Esophagus muscularis mucosa (tissue), 4 donors: ENCODE measurements at regions not wholly inside any gene's neighbourhood (a gene's known extent, or its start where the extent isn't known, plus 50 kb on each side); places are given as distances from the start of the nearest gene placed in this dataset.

ENCODE experiments used
- DNase-seq: peaks from one replicate; pipeline ENCODE4 v3.0.0-alpha.2; 2017; ENCODE audit errors: extremely low spot score
- H3K27ac ChIP-seq, 4 donors: fragments of 200-600 bp; sonication (generic); replicated peaks in 1 of 4; 1 replicate in 3 of 4; 2 replicates in 1 of 4; pipeline ENCODE4 v1.5.1; 2016 to 2019; ENCODE audit warnings: mild to moderate bottlenecking in 1 of 4
- H3K27me3 ChIP-seq, 4 donors: fragments of 200-600 bp; sonication (generic); one replicate each; pipeline versions ENCODE4 v1.5.1 to v1.6.0; 2016 to 2019
- H3K36me3 ChIP-seq, 4 donors: fragments of 200-600 bp; sonication (generic); one replicate each; pipeline ENCODE4 v1.5.1; 2016 to 2019
- H3K4me1 ChIP-seq, 4 donors: fragments of 200-600 bp; sonication (generic); one replicate each; pipeline ENCODE4 v1.5.1; 2016 to 2019
- H3K4me3 ChIP-seq, 4 donors: fragments of 200-600 bp; sonication (generic); 1 replicate in 2 of 4; 2 replicates in 2 of 4; pipeline ENCODE4 v1.5.1; 2016 to 2019; ENCODE audit warnings: mild to moderate bottlenecking in 4 of 4, moderate library complexity in 1 of 4
- H3K9me3 ChIP-seq, 4 donors: fragments of 200-600 bp; sonication (generic); 1 replicate in 3 of 4; 2 replicates in 1 of 4; pipeline ENCODE4 v1.5.1; 2016 to 2019
- CTCF ChIP-seq, 3 experiments: fragments of 200-600 bp in 2 of 3; fragments of 450-650 bp in 1 of 3; sonication (generic) in 2 of 3; IDR thresholded peaks; one replicate each; pipeline ENCODE4 v1.5.1; 2017 to 2019; ENCODE audit warnings: antibody characterized with exemption in 3 of 3, mild to moderate bottlenecking in 2 of 3, moderate library complexity in 1 of 3
- EP300 ChIP-seq: sonication (generic); formaldehyde crosslinking; IDR thresholded peaks from one replicate; pipeline ENCODE4 v1.6.1; 2017; ENCODE audit warnings: antibody characterized with exemption
- POLR2A ChIP-seq: fragments of 450-650 bp; IDR thresholded peaks from one replicate; pipeline ENCODE4 v1.6.1; 2017; ENCODE audit warnings: antibody characterized with exemption, moderate library complexity, mild to moderate bottlenecking, low read depth
- POLR2AphosphoS5 ChIP-seq, 2 donors: sonication (generic); formaldehyde crosslinking; IDR thresholded peaks; one replicate each; pipeline ENCODE4 v1.6.1; 2017; ENCODE audit warnings: antibody characterized with exemption in 2 of 2
- WGBS: methylation state at CpG from one replicate; pipeline ENCODE4 v1.1.5; 2018; 5-methylcytosine and 5-hydroxymethylcytosine counted together
- intact Hi-C: fragments of 100-400 bp; cut with DNase I; formaldehyde crosslinking; loops from one replicate; pipeline ENCODE4 v1.15.1; 2023

- intact Hi-C loops, result no loop called here
Measured at GRCh38 chr1:233460692-233461091, 133.2 kb downstream of the MAP3K21 start.

GRCh38 chr1:233461847-233462246, 134.3 kb downstream of the MAP3K21 start:
- Histone ChIP-seq H3K27ac (no peak overlapping the region), H3K27me3 (no peaks in the 10 kb centered on the region), H3K36me3 (no peaks in the 10 kb centered on the region), H3K9me3 (peaks cover 0 to 14% (median 4%) of the 10 kb centered on the region in 4 donors), H3K4me1 (no peaks in the 10 kb centered on the region), H3K4me3 (no peak overlapping the region)
- DNase-seq, result no peak
- intact Hi-C loops, result no loop called here
- 83% methylated on average over 1 of the region's 1 CpG for WGBS
- TF ChIP-seq EP300 (no peak), CTCF (IDR thresholded peaks at IDR 0.05) (no peak), POLR2A (no peak), POLR2AphosphoS5 (IDR thresholded peaks at IDR 0.05) (no peak)

More at GRCh38 chr1:233460692-233461091, 133.2 kb downstream of the MAP3K21 start:
- Histone ChIP-seq H3K9me3 (peaks cover 0 to 8% (median 1%) of the 10 kb centered on the region in 4 donors), H3K4me1 (no peaks in the 10 kb centered on the region), H3K27me3 (no peaks in the 10 kb centered on the region), H3K27ac (no peak overlapping the region), H3K4me3 (no peak overlapping the region), H3K36me3 (no peaks in the 10 kb centered on the region)
- TF ChIP-seq POLR2AphosphoS5 (IDR thresholded peaks at IDR 0.05) (no peak), CTCF (IDR thresholded peaks at IDR 0.05) (no peak), POLR2A (no peak), EP300 (no peak)
- DNase-seq, result no peak
- WGBS, result 49% methylated on average over 3 of the region's 4 CpGs

GRCh38 chr1:233463333-233463732, 135.8 kb downstream of the MAP3K21 start:
- H3K27me3 ChIP-seq, result no peaks in the 10 kb centered on the region
- H3K27ac ChIP-seq, result no peak overlapping the region
- peaks cover 0 to 14% (median 4%) of the 10 kb centered on the region in 4 donors for H3K9me3 ChIP-seq
- H3K4me1 ChIP-seq, result no peaks in the 10 kb centered on the region
- DNase-seq, result no peak
- intact Hi-C loops, result no loop called here
- no peak overlapping the region for H3K4me3 ChIP-seq
- no peaks in the 10 kb centered on the region for H3K36me3 ChIP-seq
- TF ChIP-seq POLR2A, result no peak
- TF ChIP-seq CTCF (IDR thresholded peaks at IDR 0.05), result no peak
- no peak for TF ChIP-seq POLR2AphosphoS5 (IDR thresholded peaks at IDR 0.05)
- TF ChIP-seq EP300, result no peak
- WGBS, result 84% methylated on average over 3 of the region's 3 CpGs

- Histone ChIP-seq H3K27me3 (no peaks in the 10 kb centered on the region), H3K9me3 (peaks cover 0 to 14% (median 4%) of the 10 kb centered on the region in 4 donors), H3K27ac (no peak overlapping the region), H3K4me3 (no peak overlapping the region), H3K4me1 (no peaks in the 10 kb centered on the region), H3K36me3 (no peaks in the 10 kb centered on the region)
- TF ChIP-seq POLR2A, result no peak
- TF ChIP-seq CTCF (IDR thresholded peaks at IDR 0.05), result no peak
- no peak for TF ChIP-seq EP300
- TF ChIP-seq POLR2AphosphoS5 (IDR thresholded peaks at IDR 0.05), result no peak
- no peak for DNase-seq
- WGBS, result 98% methylated on average over 25 of the region's 34 CpGs
- intact Hi-C loops, result no loop called here
Measured at GRCh38 chr1:233465745-233466343, 138.3 kb downstream of the MAP3K21 start.
